Omental fat pad (tissue), 3 donors: ENCODE measurements at regions not wholly inside any gene's neighbourhood (a gene's known extent, or its start where the extent isn't known, plus 50 kb on each side); places are given as distances from the start of the nearest gene placed in this dataset. TPM values are rescaled to one million over a fixed set of nuclear protein-coding genes. Genes with fewer than 3 reads are reported as not detected.

ENCODE experiments used
- ATAC-seq: fragments of 150-250 bp; one replicate; pipeline ENCODE4 v1.9.1; 2016; ENCODE audit warnings: mild to moderate bottlenecking, moderate library complexity; ENCODE audit not compliant: low FRiP score
- DNase-seq: peaks from one replicate; pipeline ENCODE4 v3.0.0-alpha.2; 2019; ENCODE audit warnings: low spot score
- small RNA-seq: library from RNA; depleted of rRNA; stranded (forward); fragments of <200 nt; gene quantifications from one replicate; pipeline ENCODE3, GENCODE V24; 2016
- TF ChIP-seq, protein P1 (sequence below), 3 donors: fragments of 450-650 bp; IDR thresholded peaks; one replicate each; pipeline ENCODE4 v1.5.1; 2016 to 2017; ENCODE audit warnings: antibody characterized with exemption in 3 of 3, mild to moderate bottlenecking in 3 of 3, moderate library complexity in 2 of 3

DNA sequence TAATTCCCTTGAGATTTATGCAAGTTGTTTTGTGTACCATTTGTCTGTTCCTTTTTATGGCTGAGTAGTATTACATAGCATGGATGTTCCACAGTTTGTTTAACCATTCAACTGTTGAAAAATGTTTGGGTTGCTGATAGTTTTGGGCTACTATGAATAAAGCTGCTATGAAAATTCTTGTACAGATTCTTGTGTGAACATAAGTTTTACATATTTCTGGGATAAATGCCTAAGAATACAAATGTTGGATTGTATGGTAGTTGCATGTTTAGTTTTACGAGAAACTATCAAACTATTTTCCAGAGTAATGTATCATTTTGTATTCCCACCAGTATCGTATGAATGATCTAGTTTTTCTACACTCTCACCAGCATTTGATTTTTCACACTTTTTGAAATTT lies 407.3 kb downstream of the PLCL1 start:
- TF ChIP-seq, protein P1, sequence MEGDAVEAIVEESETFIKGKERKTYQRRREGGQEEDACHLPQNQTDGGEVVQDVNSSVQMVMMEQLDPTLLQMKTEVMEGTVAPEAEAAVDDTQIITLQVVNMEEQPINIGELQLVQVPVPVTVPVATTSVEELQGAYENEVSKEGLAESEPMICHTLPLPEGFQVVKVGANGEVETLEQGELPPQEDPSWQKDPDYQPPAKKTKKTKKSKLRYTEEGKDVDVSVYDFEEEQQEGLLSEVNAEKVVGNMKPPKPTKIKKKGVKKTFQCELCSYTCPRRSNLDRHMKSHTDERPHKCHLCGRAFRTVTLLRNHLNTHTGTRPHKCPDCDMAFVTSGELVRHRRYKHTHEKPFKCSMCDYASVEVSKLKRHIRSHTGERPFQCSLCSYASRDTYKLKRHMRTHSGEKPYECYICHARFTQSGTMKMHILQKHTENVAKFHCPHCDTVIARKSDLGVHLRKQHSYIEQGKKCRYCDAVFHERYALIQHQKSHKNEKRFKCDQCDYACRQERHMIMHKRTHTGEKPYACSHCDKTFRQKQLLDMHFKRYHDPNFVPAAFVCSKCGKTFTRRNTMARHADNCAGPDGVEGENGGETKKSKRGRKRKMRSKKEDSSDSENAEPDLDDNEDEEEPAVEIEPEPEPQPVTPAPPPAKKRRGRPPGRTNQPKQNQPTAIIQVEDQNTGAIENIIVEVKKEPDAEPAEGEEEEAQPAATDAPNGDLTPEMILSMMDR (IDR thresholded peaks at IDR 0.05) = no peak
- no peak for DNase-seq
- ATAC-seq = no peak

DNA sequence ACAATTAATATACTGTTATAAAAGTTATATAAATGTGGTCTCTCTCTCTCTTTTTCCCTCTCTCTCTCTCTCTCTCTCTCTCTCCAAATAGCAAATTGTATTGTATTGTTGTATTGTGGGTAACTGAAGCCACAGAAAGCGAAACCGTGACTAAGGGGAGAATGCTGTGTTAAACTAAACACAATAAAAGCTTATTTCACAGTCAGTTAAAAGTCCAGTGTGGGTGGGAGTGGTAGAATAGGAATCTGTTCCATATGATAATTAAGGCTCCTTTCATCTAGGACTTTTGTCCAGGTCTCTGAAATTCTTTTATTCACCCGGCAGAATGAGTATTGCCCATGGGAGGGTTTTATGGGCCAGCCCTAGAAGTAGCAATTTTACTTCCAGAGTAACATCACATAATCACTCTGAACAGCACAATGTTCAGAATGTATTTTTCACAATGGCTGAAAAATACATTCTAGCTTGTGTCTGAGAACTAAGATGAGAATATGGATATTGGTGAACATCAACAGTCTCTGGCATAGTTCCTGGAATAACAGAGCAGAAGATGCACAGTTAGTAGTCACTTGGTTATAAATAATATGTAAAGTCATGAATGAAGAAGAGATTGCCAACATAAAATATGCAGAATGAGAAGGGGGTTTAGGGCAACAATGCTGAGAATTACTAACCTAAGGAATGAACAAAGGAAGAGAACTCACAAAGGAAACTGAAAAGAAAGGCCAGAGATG lies 399.1 kb downstream of the PLCL1 start:
- DNase-seq (no peak), ATAC-seq (no peak)
- TF ChIP-seq, protein P1 (IDR thresholded peaks at IDR 0.05) = no peak

Small RNAs in the stretch of these regions (small RNA-seq; reads per million reads assigned to genes)
- gene RNU7-147P = not detected
